HepG2 (cell line): ENCODE measurements at regions not wholly inside any gene's neighbourhood (a gene's known extent, or its start where the extent isn't known, plus 50 kb on each side); places are given as distances from the start of the nearest gene placed in this dataset.
A peak's percentile ranks its signal among the peaks of the same experiment; 100 is the strongest.

Experiments used
- ATAC-seq: fragments of 200-7000 bp; cut with Tn5 transposase; 3 replicates; pipeline ENCODE4 v1.9.1; 2020; ENCODE audit warnings: mild to moderate bottlenecking, moderate library complexity
- BruUV-seq: library from RNA; stranded (reverse); fragments of 400-500 nt; replicated peaks from 2 replicates; lab custom pipeline; 2021; lab: Mats Ljungman, UMichigan
- CTCF ChIA-PET: fragments of 300-600 bp; formaldehyde crosslinking; extraction: SDS; loops from one replicate; lab custom pipeline; 2021; ENCODE audit warnings: low total read pairs, inconsistent platforms, low intra/inter-chr PET ratio; lab: Yijun Ruan, JAX
- POLR2A ChIA-PET: fragments of 350-600 bp; sonication (Branson Sonifier 250); formaldehyde crosslinking; loops from one replicate; lab custom pipeline; 2020; ENCODE audit warnings: antibody characterized with exemption, inconsistent platforms; lab: Yijun Ruan, JAX
- DNase-seq: peaks from one replicate; pipeline ENCODE4 v3.0.0-alpha.2; 2015; ENCODE audit warnings: low spot score
- FAIRE-seq: peaks from 3 replicates; lab custom pipeline; 2011; peaks lifted over from hg19 to GRCh38; lab: Jason Lieb, UNC
- H2AFZ ChIP-seq: one replicate; pipeline ENCODE4 v1.6.1; 2011; ENCODE audit warnings: low read length, inconsistent platforms
- H3K27ac ChIP-seq: fragments of 300-600 bp; 3 replicates; pipeline ENCODE4 v1.8.0; 2011; ENCODE audit warnings: mixed run types, mild to moderate bottlenecking, mixed read lengths, low read length, inconsistent platforms; ENCODE audit not compliant: insufficient read depth; ENCODE audit errors: extremely low read length
- H3K27me3 ChIP-seq, 2 experiments: fragments of 200-600 bp in 1 of 2; 2 replicates in 1 of 2; 3 replicates in 1 of 2; pipeline versions ENCODE4 v1.6.0 to v1.8.0; 2011; ENCODE audit warnings: low read length in 2 of 2, mild to moderate bottlenecking in 2 of 2, moderate library complexity in 2 of 2, inconsistent platforms in 1 of 2; ENCODE audit not compliant: insufficient read depth in 2 of 2, control insufficient read depth in 1 of 2
- H3K36me3 ChIP-seq, 2 experiments: fragments of 200-600 bp in 1 of 2; replicated peaks in 1 of 2; 2 replicates in 1 of 2; 3 replicates in 1 of 2; pipeline versions ENCODE4 v1.5.1 to v1.8.0; 2011; ENCODE audit warnings: low read length in 2 of 2, inconsistent platforms in 1 of 2; ENCODE audit not compliant: insufficient read depth in 2 of 2, control insufficient read depth in 1 of 2
- H3K4me1 ChIP-seq: 2 replicates; pipeline ENCODE4 v1.5.1; 2012; ENCODE audit warnings: low read length, inconsistent platforms; ENCODE audit not compliant: insufficient read depth
- H3K4me2 ChIP-seq: 2 replicates; pipeline ENCODE4 v1.6.0; 2011; ENCODE audit warnings: low read depth, low read length, inconsistent platforms
- H3K4me3 ChIP-seq, 3 experiments: fragments of 200-600 bp in 1 of 3; sonication (generic), shearing (Covaris generic) in 1 of 3; replicated peaks in 1 of 3; 2 replicates each; pipeline ENCODE4 v1.5.1; 2011 to 2016; ENCODE audit warnings: low read length in 3 of 3, inconsistent platforms in 2 of 3, low read depth in 2 of 3, mild to moderate bottlenecking in 2 of 3, control low read depth in 1 of 3, mixed read lengths in 1 of 3; ENCODE audit not compliant: insufficient read depth in 1 of 3
- H3K79me2 ChIP-seq: one replicate; pipeline ENCODE4 v1.6.1; 2011; ENCODE audit warnings: low read length, inconsistent platforms; ENCODE audit not compliant: insufficient read depth
- H3K9ac ChIP-seq: 2 replicates; pipeline ENCODE4 v1.6.0; 2011; ENCODE audit warnings: mild to moderate bottlenecking, low read depth, low read length, inconsistent platforms; ENCODE audit not compliant: insufficient read depth
- H3K9me3 ChIP-seq: 2 replicates; pipeline ENCODE4 v1.5.1; 2012; ENCODE audit warnings: mild to moderate bottlenecking, low read length
- H4K20me1 ChIP-seq: 2 replicates; pipeline ENCODE4 v1.6.0; 2011; ENCODE audit warnings: inconsistent platforms, mild to moderate bottlenecking, low read length, moderate library complexity; ENCODE audit not compliant: insufficient read depth
- CBX1 ChIP-seq: IDR thresholded peaks from one replicate; pipeline ENCODE4 v1.6.1; 2016; ENCODE audit warnings: antibody characterized with exemption, low read depth
- MAFF ChIP-seq: IDR thresholded peaks from 2 replicates; pipeline ENCODE4 v1.6.1; 2011; ENCODE audit warnings: low read depth, low read length, improper control_type of control experiment
- MAFK ChIP-seq, 2 experiments: IDR thresholded peaks in 1 of 2; conservative IDR thresholded peaks in 1 of 2; 2 replicates each; pipeline ENCODE4 v1.6.1; 2011; ENCODE audit warnings: improper control_type of control experiment in 2 of 2, low read length in 2 of 2
- NFE2L2 ChIP-seq: fragments of 150-350 bp; IDR thresholded peaks from 2 replicates; pipeline ENCODE4 v1.6.1; 2014; ENCODE audit warnings: low read length
- TOE1 ChIP-seq: sonication (generic); formaldehyde crosslinking; IDR thresholded peaks from 2 replicates; pipeline ENCODE4 v1.4.0; 2020; ENCODE audit warnings: mild to moderate bottlenecking, missing genetic modification reagents
- ZNF850 ChIP-seq: sonication (generic); formaldehyde crosslinking; conservative IDR thresholded peaks from 2 replicates; pipeline ENCODE4 v1.9.0; 2021; ENCODE audit warnings: mild to moderate bottlenecking, missing genetic modification reagents
- WGBS: methylation state at CpG from one replicate; pipeline ENCODE4 v1.1.6; 2017; ENCODE audit warnings: low lambda C conversion rate; 5-methylcytosine and 5-hydroxymethylcytosine counted together
- in situ Hi-C: cut with HindIII; loops from 2 replicates; pipeline ENCODE4 v1.10.0; 2017; ENCODE audit warnings: low pct_unique_long_range_greater_than_20kb; ENCODE audit not compliant: extremely low pct_ligation_motif_present
- intact Hi-C: fragments of 100-400 bp; cut with micrococcal nuclease; formaldehyde crosslinking; loops from one replicate; pipeline ENCODE4 v1.10.0; 2022; ENCODE audit not compliant: unreplicated experiment
- TF ChIP-seq, protein P1 (sequence below): sonication (generic); formaldehyde crosslinking; IDR thresholded peaks from one replicate; pipeline ENCODE4 v1.5.1; 2020; ENCODE audit warnings: mild to moderate bottlenecking, missing genetic modification reagents; ENCODE audit errors: not compliant biosample characterization

DNA sequence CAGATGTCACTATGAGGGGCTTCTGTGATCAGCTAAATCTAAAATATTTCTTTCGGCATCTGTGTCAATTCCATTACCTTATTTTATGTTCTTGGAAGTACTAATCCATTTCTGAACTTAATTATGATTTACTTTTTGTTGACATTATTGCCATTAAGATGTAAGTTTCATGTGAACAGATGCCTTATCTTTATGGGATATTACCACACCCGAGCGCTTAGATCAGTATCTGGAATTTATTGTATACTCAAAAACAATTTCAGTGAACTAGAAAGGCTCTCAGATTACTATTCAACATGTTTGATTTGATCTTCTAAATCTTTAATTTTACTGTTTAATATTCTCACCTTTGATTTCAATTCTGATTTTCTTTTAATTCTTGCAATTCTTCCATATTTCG is 567.7 kb upstream of the TLE4 start (continued):
- TF ChIP-seq ZNF850 (CRISPR knock-in tag) = no peak

DNA sequence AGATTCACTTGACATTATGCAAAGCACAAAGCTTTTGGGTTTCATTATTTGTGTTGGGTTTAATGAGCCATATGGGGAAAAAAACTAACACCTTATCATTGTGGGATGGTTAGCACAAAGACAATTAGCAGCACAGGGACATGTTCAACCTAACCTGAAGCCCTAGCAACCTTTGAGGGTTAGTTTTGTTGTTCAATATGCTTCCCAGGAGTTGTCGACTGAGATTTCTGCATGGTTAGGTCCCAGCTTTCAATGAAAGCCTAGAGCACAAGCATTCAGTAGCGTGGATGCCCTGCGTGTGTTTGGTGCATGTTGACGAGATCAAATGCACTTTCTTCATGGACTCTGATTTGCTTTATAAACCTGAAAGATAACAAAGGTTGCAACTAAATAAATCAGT is 565.2 kb upstream of the TLE4 start:
- BruUV-seq = no TSS peak
- ChIA-PET CTCF (no interaction called here), POLR2A (no interaction called here)
- no peak for FAIRE-seq
- Histone ChIP-seq H3K27ac (no peak overlapping the region), H3K4me2 (no peak overlapping the region), H3K9ac (no peak overlapping the region), H3K4me3 (no peak overlapping the region), H3K4me1 (no peaks in the 10 kb centered on the region), H4K20me1 (no peaks in the 10 kb centered on the region), H3K9me3 (peaks cover 3% of the 10 kb centered on the region; the same call in 1 of the 2 replicates), H3K27me3 (no peaks in the 10 kb centered on the region), H2AFZ (no peak overlapping the region), H3K36me3 (no peaks in the 10 kb centered on the region), H3K79me2 (no peaks in the 10 kb centered on the region)
- in situ Hi-C loops (no loop called here), intact Hi-C loops (no loop called here)
- TF ChIP-seq TOE1 (CRISPR knock-in tag) (no peak), CBX1 (no peak)
- ATAC-seq = no peak
- 5% methylated on average over 4 of the region's 4 CpGs for WGBS
- DNase-seq = no peak

DNA sequence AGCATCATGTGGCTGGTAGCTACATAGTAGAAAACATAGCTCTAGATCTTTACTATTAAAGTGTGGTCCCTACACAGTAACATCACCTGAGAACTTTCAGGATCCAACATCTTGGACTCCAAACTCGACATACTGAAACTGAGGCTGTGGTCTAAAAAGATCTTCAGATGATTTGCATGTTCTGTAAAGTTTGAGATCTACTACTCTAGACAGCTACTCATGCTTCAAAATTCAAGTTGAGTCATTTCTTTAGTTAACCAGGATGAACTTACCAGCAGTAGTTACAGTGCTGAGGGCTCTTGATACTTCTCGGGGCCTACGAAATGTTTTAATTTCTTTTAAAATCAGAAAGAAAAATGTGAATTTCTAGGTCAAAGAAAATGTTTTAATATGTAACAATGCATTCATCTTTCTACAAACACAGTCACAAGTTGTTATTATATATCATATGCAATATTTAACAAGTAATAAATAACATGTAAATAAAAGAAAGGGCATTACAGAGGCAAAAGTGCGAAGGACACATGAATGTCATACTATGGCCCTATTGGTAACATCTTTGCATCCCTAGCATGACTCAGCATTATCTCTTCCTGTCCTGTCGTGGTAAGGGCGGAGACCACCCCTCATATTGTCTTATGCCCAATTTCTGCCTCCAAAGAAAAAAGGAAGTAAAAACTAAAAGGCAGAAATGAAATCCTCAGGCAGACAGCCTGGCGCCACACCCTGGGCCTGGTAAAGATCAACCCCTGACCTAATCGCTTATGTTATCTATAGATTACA is 563.9 kb upstream of the TLE4 start:
- Histone ChIP-seq H3K4me2 (no peak overlapping the region), H3K9ac (no peak overlapping the region), H3K36me3 (no peaks in the 10 kb centered on the region), H3K9me3 (peaks cover 6% of the 10 kb centered on the region; the same call in 1 of the 2 replicates), H3K4me3 (no peak overlapping the region), H3K27me3 (no peaks in the 10 kb centered on the region), H3K79me2 (no peaks in the 10 kb centered on the region), H4K20me1 (no peaks in the 10 kb centered on the region)
- BruUV-seq = no TSS peak
- DNase-seq = no peak
- no peak for ATAC-seq
- 39% methylated on average over 8 of the region's 8 CpGs for WGBS
- in situ Hi-C loops = no loop called here
- CTCF ChIA-PET = no interaction called here
- no peak for FAIRE-seq
- TF ChIP-seq MAFK (conservative IDR thresholded peaks at IDR 0.05 in 1 of 2, IDR thresholded peaks at IDR 0.05 in 1 of 2; ENCODE audit: low read length in 2 of 2) (peak; percentile 37 to 49; a peak in 2 of 4 replicates), NFE2L2 (peak; percentile 83), MAFF (0 out of 2 replicates have a peak, but pooled peaks have one; percentile 25)
- TF ChIP-seq, protein P1, sequence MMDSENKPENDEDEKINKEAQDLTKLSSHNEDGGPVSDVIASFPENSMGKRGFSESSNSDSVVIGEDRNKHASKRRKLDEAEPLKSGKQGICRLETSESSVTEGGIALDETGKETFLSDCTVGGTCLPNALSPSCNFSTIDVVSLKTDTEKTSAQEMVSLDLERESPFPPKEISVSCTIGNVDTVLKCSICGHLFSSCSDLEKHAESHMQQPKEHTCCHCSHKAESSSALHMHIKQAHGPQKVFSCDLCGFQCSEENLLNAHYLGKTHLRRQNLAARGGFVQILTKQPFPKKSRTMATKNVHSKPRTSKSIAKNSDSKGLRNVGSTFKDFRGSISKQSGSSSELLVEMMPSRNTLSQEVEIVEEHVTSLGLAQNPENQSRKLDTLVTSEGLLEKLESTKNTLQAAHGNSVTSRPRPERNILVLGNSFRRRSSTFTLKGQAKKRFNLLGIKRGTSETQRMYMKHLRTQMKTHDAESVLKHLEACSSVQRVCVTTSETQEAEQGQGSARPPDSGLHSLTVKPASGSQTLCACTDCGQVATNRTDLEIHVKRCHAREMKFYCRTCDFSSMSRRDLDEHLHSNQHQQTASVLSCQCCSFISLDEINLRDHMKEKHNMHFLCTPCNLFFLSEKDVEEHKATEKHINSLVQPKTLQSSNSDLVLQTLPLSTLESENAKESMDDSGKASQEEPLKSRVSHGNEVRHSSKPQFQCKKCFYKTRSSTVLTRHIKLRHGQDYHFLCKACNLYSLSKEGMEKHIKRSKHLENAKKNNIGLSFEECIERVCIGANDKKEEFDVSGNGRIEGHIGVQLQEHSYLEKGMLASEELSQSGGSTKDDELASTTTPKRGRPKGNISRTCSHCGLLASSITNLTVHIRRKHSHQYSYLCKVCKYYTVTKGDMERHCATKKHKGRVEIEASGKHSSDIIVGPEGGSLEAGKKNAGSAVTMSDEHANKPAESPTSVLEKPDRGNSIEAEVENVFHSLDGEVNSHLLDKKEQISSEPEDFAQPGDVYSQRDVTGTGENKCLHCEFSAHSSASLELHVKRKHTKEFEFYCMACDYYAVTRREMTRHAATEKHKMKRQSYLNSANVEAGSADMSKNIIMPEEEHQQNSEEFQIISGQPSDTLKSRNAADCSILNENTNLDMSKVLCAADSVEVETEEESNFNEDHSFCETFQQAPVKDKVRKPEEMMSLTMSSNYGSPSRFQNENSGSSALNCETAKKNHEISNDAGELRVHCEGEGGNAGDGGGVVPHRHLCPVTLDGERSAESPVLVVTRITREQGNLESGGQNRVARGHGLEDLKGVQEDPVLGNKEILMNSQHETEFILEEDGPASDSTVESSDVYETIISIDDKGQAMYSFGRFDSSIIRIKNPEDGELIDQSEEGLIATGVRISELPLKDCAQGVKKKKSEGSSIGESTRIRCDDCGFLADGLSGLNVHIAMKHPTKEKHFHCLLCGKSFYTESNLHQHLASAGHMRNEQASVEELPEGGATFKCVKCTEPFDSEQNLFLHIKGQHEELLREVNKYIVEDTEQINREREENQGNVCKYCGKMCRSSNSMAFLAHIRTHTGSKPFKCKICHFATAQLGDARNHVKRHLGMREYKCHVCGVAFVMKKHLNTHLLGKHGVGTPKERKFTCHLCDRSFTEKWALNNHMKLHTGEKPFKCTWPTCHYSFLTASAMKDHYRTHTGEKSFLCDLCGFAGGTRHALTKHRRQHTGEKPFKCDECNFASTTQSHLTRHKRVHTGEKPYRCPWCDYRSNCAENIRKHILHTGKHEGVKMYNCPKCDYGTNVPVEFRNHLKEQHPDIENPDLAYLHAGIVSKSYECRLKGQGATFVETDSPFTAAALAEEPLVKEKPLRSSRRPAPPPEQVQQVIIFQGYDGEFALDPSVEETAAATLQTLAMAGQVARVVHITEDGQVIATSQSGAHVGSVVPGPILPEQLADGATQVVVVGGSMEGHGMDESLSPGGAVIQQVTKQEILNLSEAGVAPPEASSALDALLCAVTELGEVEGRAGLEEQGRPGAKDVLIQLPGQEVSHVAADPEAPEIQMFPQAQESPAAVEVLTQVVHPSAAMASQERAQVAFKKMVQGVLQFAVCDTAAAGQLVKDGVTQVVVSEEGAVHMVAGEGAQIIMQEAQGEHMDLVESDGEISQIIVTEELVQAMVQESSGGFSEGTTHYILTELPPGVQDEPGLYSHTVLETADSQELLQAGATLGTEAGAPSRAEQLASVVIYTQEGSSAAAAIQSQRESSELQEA = no peak
- TF ChIP-seq, all 625 proteins: peak for 3
- Histone ChIP-seq H3K4me1 (no peaks in the 10 kb centered on the region), H3K27ac (no peak overlapping the region), H2AFZ (no peak overlapping the region)
- POLR2A ChIA-PET = no interaction called here
- intact Hi-C loops = no loop called here
